ENCODE measurements at regions not wholly inside any gene's neighbourhood (a gene's known extent, or its start where the extent isn't known, plus 50 kb on each side); places are given as distances from the start of the nearest gene placed in this dataset.

DNA sequence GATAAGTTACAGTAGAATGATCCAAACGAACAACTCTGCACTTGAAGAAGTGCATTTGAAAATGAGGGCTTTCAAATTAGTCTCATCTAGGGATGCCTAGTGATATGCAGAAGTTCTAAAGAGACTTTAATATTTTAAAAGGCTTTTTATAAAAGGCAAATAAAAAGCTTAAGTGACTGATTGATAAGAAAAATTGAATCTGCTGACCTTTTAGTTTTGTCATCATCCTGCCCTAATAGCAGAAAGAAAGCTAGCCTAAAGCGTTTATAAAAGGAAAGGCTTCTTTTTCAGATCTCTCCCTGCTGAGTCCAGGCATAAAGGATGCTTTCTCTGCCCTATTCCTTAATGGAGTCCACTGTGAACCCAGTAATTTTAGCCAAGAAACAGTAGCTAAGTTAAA is 72.7 kb upstream of the ALDH1L1 start (continued):
- TF ChIP-seq, protein P1, sequence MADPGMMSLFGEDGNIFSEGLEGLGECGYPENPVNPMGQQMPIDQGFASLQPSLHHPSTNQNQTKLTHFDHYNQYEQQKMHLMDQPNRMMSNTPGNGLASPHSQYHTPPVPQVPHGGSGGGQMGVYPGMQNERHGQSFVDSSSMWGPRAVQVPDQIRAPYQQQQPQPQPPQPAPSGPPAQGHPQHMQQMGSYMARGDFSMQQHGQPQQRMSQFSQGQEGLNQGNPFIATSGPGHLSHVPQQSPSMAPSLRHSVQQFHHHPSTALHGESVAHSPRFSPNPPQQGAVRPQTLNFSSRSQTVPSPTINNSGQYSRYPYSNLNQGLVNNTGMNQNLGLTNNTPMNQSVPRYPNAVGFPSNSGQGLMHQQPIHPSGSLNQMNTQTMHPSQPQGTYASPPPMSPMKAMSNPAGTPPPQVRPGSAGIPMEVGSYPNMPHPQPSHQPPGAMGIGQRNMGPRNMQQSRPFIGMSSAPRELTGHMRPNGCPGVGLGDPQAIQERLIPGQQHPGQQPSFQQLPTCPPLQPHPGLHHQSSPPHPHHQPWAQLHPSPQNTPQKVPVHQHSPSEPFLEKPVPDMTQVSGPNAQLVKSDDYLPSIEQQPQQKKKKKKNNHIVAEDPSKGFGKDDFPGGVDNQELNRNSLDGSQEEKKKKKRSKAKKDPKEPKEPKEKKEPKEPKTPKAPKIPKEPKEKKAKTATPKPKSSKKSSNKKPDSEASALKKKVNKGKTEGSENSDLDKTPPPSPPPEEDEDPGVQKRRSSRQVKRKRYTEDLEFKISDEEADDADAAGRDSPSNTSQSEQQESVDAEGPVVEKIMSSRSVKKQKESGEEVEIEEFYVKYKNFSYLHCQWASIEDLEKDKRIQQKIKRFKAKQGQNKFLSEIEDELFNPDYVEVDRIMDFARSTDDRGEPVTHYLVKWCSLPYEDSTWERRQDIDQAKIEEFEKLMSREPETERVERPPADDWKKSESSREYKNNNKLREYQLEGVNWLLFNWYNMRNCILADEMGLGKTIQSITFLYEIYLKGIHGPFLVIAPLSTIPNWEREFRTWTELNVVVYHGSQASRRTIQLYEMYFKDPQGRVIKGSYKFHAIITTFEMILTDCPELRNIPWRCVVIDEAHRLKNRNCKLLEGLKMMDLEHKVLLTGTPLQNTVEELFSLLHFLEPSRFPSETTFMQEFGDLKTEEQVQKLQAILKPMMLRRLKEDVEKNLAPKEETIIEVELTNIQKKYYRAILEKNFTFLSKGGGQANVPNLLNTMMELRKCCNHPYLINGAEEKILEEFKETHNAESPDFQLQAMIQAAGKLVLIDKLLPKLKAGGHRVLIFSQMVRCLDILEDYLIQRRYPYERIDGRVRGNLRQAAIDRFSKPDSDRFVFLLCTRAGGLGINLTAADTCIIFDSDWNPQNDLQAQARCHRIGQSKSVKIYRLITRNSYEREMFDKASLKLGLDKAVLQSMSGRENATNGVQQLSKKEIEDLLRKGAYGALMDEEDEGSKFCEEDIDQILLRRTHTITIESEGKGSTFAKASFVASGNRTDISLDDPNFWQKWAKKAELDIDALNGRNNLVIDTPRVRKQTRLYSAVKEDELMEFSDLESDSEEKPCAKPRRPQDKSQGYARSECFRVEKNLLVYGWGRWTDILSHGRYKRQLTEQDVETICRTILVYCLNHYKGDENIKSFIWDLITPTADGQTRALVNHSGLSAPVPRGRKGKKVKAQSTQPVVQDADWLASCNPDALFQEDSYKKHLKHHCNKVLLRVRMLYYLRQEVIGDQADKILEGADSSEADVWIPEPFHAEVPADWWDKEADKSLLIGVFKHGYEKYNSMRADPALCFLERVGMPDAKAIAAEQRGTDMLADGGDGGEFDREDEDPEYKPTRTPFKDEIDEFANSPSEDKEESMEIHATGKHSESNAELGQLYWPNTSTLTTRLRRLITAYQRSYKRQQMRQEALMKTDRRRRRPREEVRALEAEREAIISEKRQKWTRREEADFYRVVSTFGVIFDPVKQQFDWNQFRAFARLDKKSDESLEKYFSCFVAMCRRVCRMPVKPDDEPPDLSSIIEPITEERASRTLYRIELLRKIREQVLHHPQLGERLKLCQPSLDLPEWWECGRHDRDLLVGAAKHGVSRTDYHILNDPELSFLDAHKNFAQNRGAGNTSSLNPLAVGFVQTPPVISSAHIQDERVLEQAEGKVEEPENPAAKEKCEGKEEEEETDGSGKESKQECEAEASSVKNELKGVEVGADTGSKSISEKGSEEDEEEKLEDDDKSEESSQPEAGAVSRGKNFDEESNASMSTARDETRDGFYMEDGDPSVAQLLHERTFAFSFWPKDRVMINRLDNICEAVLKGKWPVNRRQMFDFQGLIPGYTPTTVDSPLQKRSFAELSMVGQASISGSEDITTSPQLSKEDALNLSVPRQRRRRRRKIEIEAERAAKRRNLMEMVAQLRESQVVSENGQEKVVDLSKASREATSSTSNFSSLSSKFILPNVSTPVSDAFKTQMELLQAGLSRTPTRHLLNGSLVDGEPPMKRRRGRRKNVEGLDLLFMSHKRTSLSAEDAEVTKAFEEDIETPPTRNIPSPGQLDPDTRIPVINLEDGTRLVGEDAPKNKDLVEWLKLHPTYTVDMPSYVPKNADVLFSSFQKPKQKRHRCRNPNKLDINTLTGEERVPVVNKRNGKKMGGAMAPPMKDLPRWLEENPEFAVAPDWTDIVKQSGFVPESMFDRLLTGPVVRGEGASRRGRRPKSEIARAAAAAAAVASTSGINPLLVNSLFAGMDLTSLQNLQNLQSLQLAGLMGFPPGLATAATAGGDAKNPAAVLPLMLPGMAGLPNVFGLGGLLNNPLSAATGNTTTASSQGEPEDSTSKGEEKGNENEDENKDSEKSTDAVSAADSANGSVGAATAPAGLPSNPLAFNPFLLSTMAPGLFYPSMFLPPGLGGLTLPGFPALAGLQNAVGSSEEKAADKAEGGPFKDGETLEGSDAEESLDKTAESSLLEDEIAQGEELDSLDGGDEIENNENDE (IDR thresholded peaks at IDR 0.05; ENCODE audit: insufficient replicate concordance, low read length) = no peak
